ENCODE measurements at regions not wholly inside any gene's neighbourhood (a gene's known extent, or its start where the extent isn't known, plus 50 kb on each side); places are given as distances from the start of the nearest gene placed in this dataset.

DNA sequence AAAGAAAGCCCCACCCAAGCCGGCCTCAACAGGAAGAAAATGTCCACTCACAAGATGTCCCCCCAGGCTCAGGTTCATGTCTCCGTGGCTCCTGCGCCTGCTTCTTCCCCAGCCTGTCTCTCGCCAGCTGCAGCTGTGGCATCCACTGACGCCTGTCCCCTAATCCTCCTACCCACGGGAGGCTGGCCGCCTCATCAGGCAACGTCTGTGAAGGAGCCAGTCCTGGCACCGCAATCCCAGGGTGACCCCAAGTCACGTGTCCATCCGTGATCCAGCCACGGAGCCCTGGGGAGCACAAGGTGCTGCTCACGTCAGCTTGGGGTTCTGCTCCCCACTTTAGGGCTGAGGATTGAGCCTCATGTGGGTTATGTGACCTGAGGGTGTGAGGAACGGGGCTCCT, 640.3 kb downstream of the CDH26 start:
- TF ChIP-seq, protein P1, sequence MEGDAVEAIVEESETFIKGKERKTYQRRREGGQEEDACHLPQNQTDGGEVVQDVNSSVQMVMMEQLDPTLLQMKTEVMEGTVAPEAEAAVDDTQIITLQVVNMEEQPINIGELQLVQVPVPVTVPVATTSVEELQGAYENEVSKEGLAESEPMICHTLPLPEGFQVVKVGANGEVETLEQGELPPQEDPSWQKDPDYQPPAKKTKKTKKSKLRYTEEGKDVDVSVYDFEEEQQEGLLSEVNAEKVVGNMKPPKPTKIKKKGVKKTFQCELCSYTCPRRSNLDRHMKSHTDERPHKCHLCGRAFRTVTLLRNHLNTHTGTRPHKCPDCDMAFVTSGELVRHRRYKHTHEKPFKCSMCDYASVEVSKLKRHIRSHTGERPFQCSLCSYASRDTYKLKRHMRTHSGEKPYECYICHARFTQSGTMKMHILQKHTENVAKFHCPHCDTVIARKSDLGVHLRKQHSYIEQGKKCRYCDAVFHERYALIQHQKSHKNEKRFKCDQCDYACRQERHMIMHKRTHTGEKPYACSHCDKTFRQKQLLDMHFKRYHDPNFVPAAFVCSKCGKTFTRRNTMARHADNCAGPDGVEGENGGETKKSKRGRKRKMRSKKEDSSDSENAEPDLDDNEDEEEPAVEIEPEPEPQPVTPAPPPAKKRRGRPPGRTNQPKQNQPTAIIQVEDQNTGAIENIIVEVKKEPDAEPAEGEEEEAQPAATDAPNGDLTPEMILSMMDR (IDR thresholded peaks at IDR 0.05), result no peak
- TF ChIP-seq EP300 (IDR thresholded peaks at IDR 0.05) (no peak), POLR2A (IDR thresholded peaks at IDR 0.05) (no peak), POLR2AphosphoS5 (IDR thresholded peaks at IDR 0.05) (no peak)
- no peaks in the 10 kb centered on the region for H3K4me1 ChIP-seq
- H3K27me3 ChIP-seq, result no peaks in the 10 kb centered on the region
- no peak overlapping the region for H3K27ac ChIP-seq
- peaks cover 0 to 8% (median 2%) of the 10 kb centered on the region in 4 donors for H3K9me3 ChIP-seq
- DNase-seq, result no peak
- H3K36me3 ChIP-seq, result no peaks in the 10 kb centered on the region
- no peak overlapping the region for H3K4me3 ChIP-seq
- 86 to 92% (median 89%) methylated on average over 14 of the region's 14 CpGs for WGBS, 5 donors
- intact Hi-C loops (cut with DNase I; ENCODE audit: low total_unique reads), result no loop called here

GRCh38 chr20:60599381-60599780, 641.2 kb downstream of the CDH26 start:
- Histone ChIP-seq H3K4me3 (no peak overlapping the region), H3K36me3 (no peaks in the 10 kb centered on the region), H3K27ac (no peak overlapping the region), H3K27me3 (no peaks in the 10 kb centered on the region), H3K9me3 (peaks cover 0 to 8% (median 2%) of the 10 kb centered on the region in 4 donors), H3K4me1 (no peaks in the 10 kb centered on the region)
- DNase-seq, result no peak
- 88 to 95% (median 94%) methylated on average over 16 of the region's 16 CpGs for WGBS, 5 donors
- no peak for TF ChIP-seq EP300 (IDR thresholded peaks at IDR 0.05)
- TF ChIP-seq POLR2AphosphoS5 (IDR thresholded peaks at IDR 0.05), result no peak
- TF ChIP-seq POLR2A (IDR thresholded peaks at IDR 0.05), result no peak
- TF ChIP-seq, protein P1 (IDR thresholded peaks at IDR 0.05), result no peak
- intact Hi-C loops (cut with DNase I; ENCODE audit: low total_unique reads), result no loop called here

DNA sequence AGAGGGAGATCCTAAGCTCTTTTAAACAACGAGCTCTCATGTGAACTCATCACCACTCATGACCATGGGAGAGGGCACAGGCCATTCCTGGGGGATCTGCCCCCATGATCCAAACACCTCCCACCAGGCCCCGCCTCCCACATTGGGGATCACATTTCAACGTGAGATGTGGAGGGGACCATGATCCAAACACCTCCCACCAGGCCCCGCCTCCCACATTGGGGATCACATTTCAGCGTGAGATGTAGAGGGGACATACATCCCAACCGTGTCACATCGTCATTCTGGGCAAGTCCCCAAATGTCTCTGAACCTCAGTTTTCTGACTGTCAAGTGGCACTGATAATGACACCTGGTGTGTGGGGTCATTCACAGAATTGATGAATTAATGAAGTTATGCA, 641.8 kb downstream of the CDH26 start:
- H3K9me3 ChIP-seq, result peaks cover 0 to 8% (median 2%) of the 10 kb centered on the region in 4 donors
- H3K27me3 ChIP-seq, result no peaks in the 10 kb centered on the region
- WGBS, 5 donors, result 74 to 81% (median 78%) methylated on average over 7 of the region's 7 CpGs
- TF ChIP-seq POLR2A (IDR thresholded peaks at IDR 0.05) (no peak), EP300 (IDR thresholded peaks at IDR 0.05) (no peak), POLR2AphosphoS5 (IDR thresholded peaks at IDR 0.05) (no peak)
- TF ChIP-seq, protein P1 (IDR thresholded peaks at IDR 0.05), result no peak
- no peaks in the 10 kb centered on the region for H3K36me3 ChIP-seq
- DNase-seq, result no peak
- H3K4me1 ChIP-seq, result no peaks in the 10 kb centered on the region
- intact Hi-C loops (cut with DNase I; ENCODE audit: low total_unique reads), result no loop called here
- no peak overlapping the region for H3K27ac ChIP-seq
- no peak overlapping the region for H3K4me3 ChIP-seq

- no peaks in the 10 kb centered on the region for H3K4me1 ChIP-seq
- no peak overlapping the region for H3K27ac ChIP-seq
- H3K36me3 ChIP-seq, result no peaks in the 10 kb centered on the region
- 71 to 85% (median 78%) methylated on average over 4 of the region's 4 CpGs for WGBS, 5 donors
- peaks cover 0 to 15% (median 0%) of the 10 kb centered on the region in 3 donors for H3K27me3 ChIP-seq
- H3K9me3 ChIP-seq, result peaks cover 0 to 6% (median 0%) of the 10 kb centered on the region in 4 donors
- intact Hi-C loops (cut with DNase I; ENCODE audit: low total_unique reads), result no loop called here
- no peak for DNase-seq
- TF ChIP-seq POLR2A (IDR thresholded peaks at IDR 0.05), result no peak
- TF ChIP-seq EP300 (IDR thresholded peaks at IDR 0.05), result no peak
- no peak overlapping the region for H3K4me3 ChIP-seq
Observed at GRCh38 chr20:60624066-60624465, 628.0 kb upstream of the CDH4 start.

DNA sequence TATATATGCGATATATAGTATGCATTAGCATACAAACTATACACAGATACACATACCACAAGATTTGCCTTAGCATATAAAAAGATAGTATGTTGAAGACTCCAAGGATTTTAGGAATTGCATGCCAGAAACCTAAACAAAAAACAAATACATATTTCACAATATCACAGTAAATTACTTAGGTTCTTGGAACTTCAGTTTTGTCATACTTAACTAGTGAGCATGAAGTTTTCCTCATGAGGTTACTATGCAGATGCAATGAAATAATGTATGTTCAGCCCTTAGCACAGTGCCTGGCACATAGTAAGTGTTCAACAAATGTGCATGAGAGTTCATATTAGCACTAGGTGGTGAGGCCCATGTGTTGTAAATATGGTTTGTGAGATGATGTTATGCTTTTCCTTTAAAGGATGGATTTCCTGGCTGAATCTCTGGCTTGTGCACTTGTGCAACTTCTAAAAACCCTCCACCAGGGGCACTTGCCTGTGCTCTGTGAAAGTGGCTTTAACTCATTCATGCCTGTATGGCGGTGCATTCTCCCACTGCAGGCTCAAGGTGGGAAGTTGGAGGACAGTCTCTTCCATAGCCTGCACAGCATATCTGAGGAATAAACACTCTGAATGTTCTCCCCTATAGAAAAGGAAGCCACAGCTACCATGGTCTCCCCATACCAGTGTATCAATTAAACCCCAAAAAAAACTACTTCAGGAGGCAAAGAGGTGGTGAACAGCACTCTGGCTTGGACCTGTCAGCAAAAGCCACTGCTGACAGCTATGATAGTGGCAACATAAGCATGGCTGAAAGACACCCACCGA, 624.1 kb upstream of the CDH4 start:
- Histone ChIP-seq H3K4me3 (no peak overlapping the region), H3K36me3 (no peaks in the 10 kb centered on the region), H3K4me1 (no peaks in the 10 kb centered on the region), H3K9me3 (no peaks in the 10 kb centered on the region), H3K27me3 (peaks cover 0 to 7% (median 0%) of the 10 kb centered on the region in 3 donors), H3K27ac (no peak overlapping the region)
- 77 to 87% (median 79%) methylated on average over 3 of the region's 3 CpGs for WGBS, 5 donors
- DNase-seq, result no peak
- intact Hi-C loops (cut with DNase I; ENCODE audit: low total_unique reads), result no loop called here
- TF ChIP-seq, protein P1 (IDR thresholded peaks at IDR 0.05), result no peak
- TF ChIP-seq EP300 (IDR thresholded peaks at IDR 0.05) (no peak), POLR2A (IDR thresholded peaks at IDR 0.05) (no peak), POLR2AphosphoS5 (IDR thresholded peaks at IDR 0.05) (no peak)

Data from stomach (tissue), 8 donors.